Osteocyte (in vitro differentiated cells): ENCODE measurements at regions not wholly inside any gene's neighbourhood (a gene's known extent, or its start where the extent isn't known, plus 50 kb on each side); places are given as distances from the start of the nearest gene placed in this dataset.

ENCODE experiments used
- DNase-seq: peaks from one replicate; pipeline ENCODE4 v3.0.0; 2021; ENCODE audit warnings: mixed read lengths; ENCODE audit not compliant: unreplicated experiment; ENCODE audit errors: extremely low spot score
- H3K27ac Mint-ChIP-seq: one replicate; pipeline ENCODE4 v1.8.0; 2021; ENCODE audit warnings: mild to moderate bottlenecking, mixed read lengths; ENCODE audit not compliant: unreplicated experiment
- H3K27me3 Mint-ChIP-seq: one replicate; pipeline ENCODE4 v1.8.0; 2021; ENCODE audit warnings: mixed read lengths; ENCODE audit not compliant: unreplicated experiment
- H3K36me3 Mint-ChIP-seq: one replicate; pipeline ENCODE4 v1.8.0; 2021; ENCODE audit warnings: mixed read lengths; ENCODE audit not compliant: unreplicated experiment
- H3K4me1 Mint-ChIP-seq: one replicate; pipeline ENCODE4 v1.8.0; 2021; ENCODE audit warnings: mixed read lengths; ENCODE audit not compliant: unreplicated experiment
- H3K4me3 Mint-ChIP-seq: one replicate; pipeline ENCODE4 v1.8.0; 2021; ENCODE audit warnings: mild to moderate bottlenecking, moderate library complexity, mixed read lengths; ENCODE audit not compliant: unreplicated experiment
- H3K9me3 Mint-ChIP-seq: one replicate; pipeline ENCODE4 v1.8.0; 2021; ENCODE audit warnings: mixed read lengths; ENCODE audit not compliant: unreplicated experiment
- CTCF ChIP-seq: fragments of 200-600 bp; sonication (generic); IDR thresholded peaks from 2 replicates; pipeline ENCODE4 v1.5.0; 2021; ENCODE audit warnings: antibody characterized with exemption, mild to moderate bottlenecking, moderate library complexity

GRCh38 chr9:78396087-78396486, 99.2 kb downstream of the PSAT1 start:
- peaks cover 3% of the 10 kb centered on the region for H3K36me3 Mint-ChIP-seq
- no peak for TF ChIP-seq CTCF
- no peaks in the 10 kb centered on the region for H3K4me1 Mint-ChIP-seq
- peaks cover 7% of the 10 kb centered on the region for H3K27me3 Mint-ChIP-seq
- DNase-seq: no peak
- no peak overlapping the region for H3K4me3 Mint-ChIP-seq
- H3K27ac Mint-ChIP-seq: no peak overlapping the region
- H3K9me3 Mint-ChIP-seq: peaks cover 21% of the 10 kb centered on the region

DNA sequence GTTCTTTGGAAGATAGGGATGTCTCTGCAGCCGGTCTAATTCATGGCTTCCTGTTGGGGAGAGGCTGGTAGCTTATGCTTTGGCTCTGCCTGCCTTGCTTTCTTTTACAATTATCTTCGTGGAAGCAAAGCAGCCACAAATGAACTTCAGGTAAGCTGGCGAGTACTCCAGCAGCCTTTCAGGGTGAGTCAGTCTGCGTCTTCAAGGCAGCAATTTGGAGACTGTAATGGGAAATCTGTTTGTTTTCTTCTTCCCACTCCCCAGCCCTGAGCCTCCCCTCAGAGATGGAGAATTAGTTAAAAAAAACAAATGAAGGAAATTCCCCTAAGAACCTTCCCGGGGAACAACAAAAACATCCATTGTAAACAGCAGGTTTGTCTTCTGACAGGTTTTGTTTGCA, 100.1 kb downstream of the PSAT1 start:
- H3K4me1 Mint-ChIP-seq: no peaks in the 10 kb centered on the region
- no peak for DNase-seq
- no peak overlapping the region for H3K27ac Mint-ChIP-seq
- H3K27me3 Mint-ChIP-seq: peaks cover 7% of the 10 kb centered on the region
- peaks cover 21% of the 10 kb centered on the region for H3K9me3 Mint-ChIP-seq
- H3K4me3 Mint-ChIP-seq: no peak overlapping the region
- TF ChIP-seq CTCF: no peak
- H3K36me3 Mint-ChIP-seq: peaks cover 3% of the 10 kb centered on the region

DNA sequence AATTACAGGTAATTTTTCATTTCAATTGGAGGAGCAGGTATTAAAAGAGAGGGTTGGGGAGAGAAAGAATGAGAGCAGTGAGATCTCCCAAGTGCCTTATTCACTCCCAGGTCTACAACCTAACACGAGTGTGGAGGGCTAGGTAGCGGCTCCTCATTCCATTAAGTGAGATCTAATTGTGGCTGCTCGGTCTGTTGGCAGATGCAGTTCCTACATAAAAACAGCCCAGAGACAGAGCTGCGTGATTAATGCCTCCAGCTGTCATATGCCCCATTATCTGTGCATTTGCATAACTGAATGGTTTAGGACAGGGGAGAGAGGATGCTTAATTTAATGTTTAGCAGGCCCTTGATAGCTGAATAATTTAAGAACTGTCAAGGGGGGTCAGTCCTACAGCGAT, 100.5 kb downstream of the PSAT1 start:
- no peak for TF ChIP-seq CTCF
- Mint-ChIP-seq H3K4me1 (no peaks in the 10 kb centered on the region), H3K27me3 (peaks cover 7% of the 10 kb centered on the region), H3K9me3 (peaks cover 21% of the 10 kb centered on the region), H3K36me3 (peaks cover 3% of the 10 kb centered on the region), H3K4me3 (no peak overlapping the region), H3K27ac (no peak overlapping the region)
- no peak for DNase-seq

- no peak overlapping the region for H3K27ac Mint-ChIP-seq
These were observed 102.2 kb downstream of the PSAT1 start for GRCh38 chr9:78399153-78399552.

DNA sequence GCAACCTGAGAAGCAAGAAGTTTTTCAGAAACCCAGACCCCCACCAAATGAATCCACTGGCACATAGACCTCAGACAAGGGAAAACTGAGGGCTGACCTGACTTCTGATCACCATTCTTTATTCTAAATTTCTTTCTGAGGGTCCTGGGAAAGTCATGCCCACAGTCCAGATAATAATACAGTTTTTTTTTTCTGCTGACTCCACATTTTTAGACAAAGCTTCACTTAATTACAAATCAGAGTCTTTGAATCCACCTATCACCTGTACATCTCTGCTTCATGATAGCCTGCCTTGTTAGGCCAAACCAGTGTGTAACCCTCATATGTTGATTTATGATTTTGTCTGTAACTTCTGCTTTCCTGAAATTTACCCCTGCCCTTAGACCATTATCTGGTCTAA, 103.6 kb downstream of the PSAT1 start:
- no peak overlapping the region for H3K4me3 Mint-ChIP-seq
- peaks cover 13% of the 10 kb centered on the region for H3K27me3 Mint-ChIP-seq
- H3K27ac Mint-ChIP-seq: no peak overlapping the region
- peaks cover 8% of the 10 kb centered on the region for H3K9me3 Mint-ChIP-seq
- TF ChIP-seq CTCF: no peak
- H3K36me3 Mint-ChIP-seq: peaks cover 3% of the 10 kb centered on the region
- DNase-seq: no peak
- no peaks in the 10 kb centered on the region for H3K4me1 Mint-ChIP-seq

More at GRCh38 chr9:78399153-78399552, 102.2 kb downstream of the PSAT1 start:
- Mint-ChIP-seq H3K36me3 (peaks cover 3% of the 10 kb centered on the region), H3K4me3 (no peak overlapping the region), H3K27me3 (peaks cover 13% of the 10 kb centered on the region), H3K4me1 (no peaks in the 10 kb centered on the region), H3K9me3 (peaks cover 19% of the 10 kb centered on the region)
- TF ChIP-seq CTCF: no peak
- DNase-seq: no peak
